ENCODE measurements at regions not wholly inside any gene's neighbourhood (a gene's known extent, or its start where the extent isn't known, plus 50 kb on each side); places are given as distances from the start of the nearest gene placed in this dataset.
"Not testable (repeated sequence)": the region's sequence is repeated elsewhere in the genome, so short reads cannot be mapped to it uniquely, and the experiment has no call there.

GRCh38 chr10:125250834-125251233 is 90.5 kb upstream of the CTBP2 start:
- not testable (repeated sequence) for H3K4me3 ChIP-seq (ENCODE audit: low read depth, low read length); H3K36me3 ChIP-seq (ENCODE audit: control insufficient read depth, insufficient read depth, low read length); H3K9ac ChIP-seq (ENCODE audit: low read depth, low read length); H3K27me3 ChIP-seq (ENCODE audit: control insufficient read depth, insufficient read depth, low read length); H3K4me1 ChIP-seq (ENCODE audit: control insufficient read depth, insufficient read depth, low read length); H3K9me3 ChIP-seq (ENCODE audit: control insufficient read depth, insufficient read depth, low read length)

- Histone ChIP-seq H3K9ac (ENCODE audit: low read depth, low read length) (no peak overlapping the region), H3K4me1 (ENCODE audit: control insufficient read depth, insufficient read depth, low read length) (no peaks in the 10 kb centered on the region), H3K27me3 (ENCODE audit: control insufficient read depth, insufficient read depth, low read length) (no peaks in the 10 kb centered on the region), H3K4me3 (ENCODE audit: low read depth, low read length) (no peak overlapping the region), H3K9me3 (ENCODE audit: control insufficient read depth, insufficient read depth, low read length) (no peaks in the 10 kb centered on the region), H3K36me3 (ENCODE audit: control insufficient read depth, insufficient read depth, low read length) (no peaks in the 10 kb centered on the region)
Observed at GRCh38 chr10:125249948-125250347, 89.6 kb upstream of the CTBP2 start.

- Histone ChIP-seq H3K9me3 (ENCODE audit: control insufficient read depth, insufficient read depth, low read length) (no peaks in the 10 kb centered on the region), H3K4me1 (ENCODE audit: control insufficient read depth, insufficient read depth, low read length) (no peaks in the 10 kb centered on the region), H3K27me3 (ENCODE audit: control insufficient read depth, insufficient read depth, low read length) (no peaks in the 10 kb centered on the region), H3K4me3 (ENCODE audit: low read depth, low read length) (no peak overlapping the region), H3K9ac (ENCODE audit: low read depth, low read length) (no peak overlapping the region), H3K36me3 (ENCODE audit: control insufficient read depth, insufficient read depth, low read length) (no peaks in the 10 kb centered on the region)
Observed at GRCh38 chr10:125248489-125248888, 88.1 kb upstream of the CTBP2 start.

- no peak overlapping the region for H3K4me3 ChIP-seq (ENCODE audit: low read depth, low read length)
- H3K36me3 ChIP-seq (ENCODE audit: control insufficient read depth, insufficient read depth, low read length): no peaks in the 10 kb centered on the region
- no peaks in the 10 kb centered on the region for H3K4me1 ChIP-seq (ENCODE audit: control insufficient read depth, insufficient read depth, low read length)
- H3K9ac ChIP-seq (ENCODE audit: low read depth, low read length): no peak overlapping the region
- H3K9me3 ChIP-seq (ENCODE audit: control insufficient read depth, insufficient read depth, low read length): no peaks in the 10 kb centered on the region
- H3K27me3 ChIP-seq (ENCODE audit: control insufficient read depth, insufficient read depth, low read length): no peaks in the 10 kb centered on the region
Observed at GRCh38 chr10:125247576-125247975, 87.2 kb upstream of the CTBP2 start.

- Histone ChIP-seq H3K36me3 (ENCODE audit: control insufficient read depth, insufficient read depth, low read length) (no peaks in the 10 kb centered on the region), H3K9me3 (ENCODE audit: control insufficient read depth, insufficient read depth, low read length) (no peaks in the 10 kb centered on the region), H3K4me3 (ENCODE audit: low read depth, low read length) (no peak overlapping the region), H3K27me3 (ENCODE audit: control insufficient read depth, insufficient read depth, low read length) (no peaks in the 10 kb centered on the region), H3K9ac (ENCODE audit: low read depth, low read length) (no peak overlapping the region), H3K4me1 (ENCODE audit: control insufficient read depth, insufficient read depth, low read length) (no peaks in the 10 kb centered on the region)
Observed at GRCh38 chr10:125243532-125244253, 83.3 kb upstream of the CTBP2 start.

GRCh38 chr10:125238682-125239081 is 78.3 kb upstream of the CTBP2 start:
- Histone ChIP-seq H3K9ac (ENCODE audit: low read depth, low read length) (no peak overlapping the region), H3K4me3 (ENCODE audit: low read depth, low read length) (no peak overlapping the region), H3K36me3 (ENCODE audit: control insufficient read depth, insufficient read depth, low read length) (no peaks in the 10 kb centered on the region), H3K27me3 (ENCODE audit: control insufficient read depth, insufficient read depth, low read length) (no peaks in the 10 kb centered on the region), H3K9me3 (ENCODE audit: control insufficient read depth, insufficient read depth, low read length) (no peaks in the 10 kb centered on the region), H3K4me1 (ENCODE audit: control insufficient read depth, insufficient read depth, low read length) (no peaks in the 10 kb centered on the region)

GRCh38 chr10:125236091-125236490 is 75.7 kb upstream of the CTBP2 start:
- Histone ChIP-seq H3K36me3 (ENCODE audit: control insufficient read depth, insufficient read depth, low read length) (no peaks in the 10 kb centered on the region), H3K27me3 (ENCODE audit: control insufficient read depth, insufficient read depth, low read length) (no peaks in the 10 kb centered on the region), H3K4me1 (ENCODE audit: control insufficient read depth, insufficient read depth, low read length) (no peaks in the 10 kb centered on the region), H3K9ac (ENCODE audit: low read depth, low read length) (no peak overlapping the region), H3K9me3 (ENCODE audit: control insufficient read depth, insufficient read depth, low read length) (no peaks in the 10 kb centered on the region), H3K4me3 (ENCODE audit: low read depth, low read length) (no peak overlapping the region)

GRCh38 chr10:125235093-125236069 is 75.0 kb upstream of the CTBP2 start:
- no peaks in the 10 kb centered on the region for H3K9me3 ChIP-seq (ENCODE audit: control insufficient read depth, insufficient read depth, low read length)
- H3K36me3 ChIP-seq (ENCODE audit: control insufficient read depth, insufficient read depth, low read length): no peaks in the 10 kb centered on the region
- no peak overlapping the region for H3K4me3 ChIP-seq (ENCODE audit: low read depth, low read length)
- H3K4me1 ChIP-seq (ENCODE audit: control insufficient read depth, insufficient read depth, low read length): no peaks in the 10 kb centered on the region
- no peak overlapping the region for H3K9ac ChIP-seq (ENCODE audit: low read depth, low read length)
- no peaks in the 10 kb centered on the region for H3K27me3 ChIP-seq (ENCODE audit: control insufficient read depth, insufficient read depth, low read length)

GRCh38 chr10:125234576-125234975 is 74.2 kb upstream of the CTBP2 start:
- H3K9ac ChIP-seq (ENCODE audit: low read depth, low read length); H3K36me3 ChIP-seq (ENCODE audit: control insufficient read depth, insufficient read depth, low read length); H3K9me3 ChIP-seq (ENCODE audit: control insufficient read depth, insufficient read depth, low read length); H3K4me1 ChIP-seq (ENCODE audit: control insufficient read depth, insufficient read depth, low read length); H3K4me3 ChIP-seq (ENCODE audit: low read depth, low read length); H3K27me3 ChIP-seq (ENCODE audit: control insufficient read depth, insufficient read depth, low read length): not testable (repeated sequence)

- Histone ChIP-seq H3K9me3 (ENCODE audit: control insufficient read depth, insufficient read depth, low read length) (no peaks in the 10 kb centered on the region), H3K27me3 (ENCODE audit: control insufficient read depth, insufficient read depth, low read length) (no peaks in the 10 kb centered on the region), H3K9ac (ENCODE audit: low read depth, low read length) (no peak overlapping the region), H3K4me3 (ENCODE audit: low read depth, low read length) (no peak overlapping the region), H3K36me3 (ENCODE audit: control insufficient read depth, insufficient read depth, low read length) (no peaks in the 10 kb centered on the region), H3K4me1 (ENCODE audit: control insufficient read depth, insufficient read depth, low read length) (no peaks in the 10 kb centered on the region)
Observed at GRCh38 chr10:125233726-125234125, 73.4 kb upstream of the CTBP2 start.

- no peaks in the 10 kb centered on the region for H3K9me3 ChIP-seq (ENCODE audit: control insufficient read depth, insufficient read depth, low read length)
- no peaks in the 10 kb centered on the region for H3K36me3 ChIP-seq (ENCODE audit: control insufficient read depth, insufficient read depth, low read length)
- H3K4me3 ChIP-seq (ENCODE audit: low read depth, low read length): no peak overlapping the region
- no peaks in the 10 kb centered on the region for H3K27me3 ChIP-seq (ENCODE audit: control insufficient read depth, insufficient read depth, low read length)
- no peak overlapping the region for H3K9ac ChIP-seq (ENCODE audit: low read depth, low read length)
- H3K4me1 ChIP-seq (ENCODE audit: control insufficient read depth, insufficient read depth, low read length): no peaks in the 10 kb centered on the region
Observed at GRCh38 chr10:125232841-125233240, 72.5 kb upstream of the CTBP2 start.

Measured in iPS-15b (cell line).